CD4-positive, alpha-beta T cell treated with Interleukin-15 for 1 hour (primary cell): ENCODE measurements at regions not wholly inside any gene's neighbourhood (a gene's known extent, or its start where the extent isn't known, plus 50 kb on each side); places are given as distances from the start of the nearest gene placed in this dataset.
"Not testable (repeated sequence)": the region's sequence is repeated elsewhere in the genome, so short reads cannot be mapped to it uniquely, and the experiment has no call there.

Source experiments
- DNase-seq: peaks from one replicate; pipeline ENCODE4 v3.0.0-alpha.2; 2020

DNA sequence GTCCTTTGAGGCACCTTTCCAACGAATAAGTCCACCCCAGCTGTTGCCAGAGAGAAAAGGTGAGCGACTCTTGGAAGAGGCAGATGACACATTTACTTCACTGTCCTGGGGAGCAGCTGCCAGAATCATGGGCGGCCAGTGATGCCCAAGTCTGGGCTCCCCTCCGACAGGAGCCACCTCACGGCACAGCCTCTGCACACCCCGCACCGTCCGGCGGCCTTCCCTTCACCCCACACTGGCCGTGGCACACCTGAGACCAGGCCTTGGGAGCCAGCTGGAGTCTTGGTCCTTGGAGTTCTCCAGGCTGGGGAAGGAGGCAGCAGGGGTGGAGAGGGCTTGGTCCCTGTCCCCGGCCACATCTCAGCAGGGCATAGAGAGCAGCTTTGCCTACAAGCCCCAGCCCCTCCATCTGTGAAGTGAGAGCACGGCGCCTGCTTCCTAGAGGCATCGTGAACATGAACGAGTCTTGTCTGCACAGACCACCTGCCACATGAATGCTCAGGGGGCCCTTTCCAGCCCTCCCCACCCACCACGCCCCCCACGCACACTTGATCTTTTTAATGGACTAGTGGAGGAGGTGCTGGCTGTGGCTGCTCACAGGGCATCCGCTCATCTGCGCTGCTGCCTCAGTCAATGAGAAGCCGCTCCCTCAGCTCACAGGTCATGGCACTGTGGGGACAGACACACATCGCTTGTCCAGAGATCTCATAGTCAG lies 400.2 kb upstream of the MYT1L start:
- no peak for DNase-seq

DNA sequence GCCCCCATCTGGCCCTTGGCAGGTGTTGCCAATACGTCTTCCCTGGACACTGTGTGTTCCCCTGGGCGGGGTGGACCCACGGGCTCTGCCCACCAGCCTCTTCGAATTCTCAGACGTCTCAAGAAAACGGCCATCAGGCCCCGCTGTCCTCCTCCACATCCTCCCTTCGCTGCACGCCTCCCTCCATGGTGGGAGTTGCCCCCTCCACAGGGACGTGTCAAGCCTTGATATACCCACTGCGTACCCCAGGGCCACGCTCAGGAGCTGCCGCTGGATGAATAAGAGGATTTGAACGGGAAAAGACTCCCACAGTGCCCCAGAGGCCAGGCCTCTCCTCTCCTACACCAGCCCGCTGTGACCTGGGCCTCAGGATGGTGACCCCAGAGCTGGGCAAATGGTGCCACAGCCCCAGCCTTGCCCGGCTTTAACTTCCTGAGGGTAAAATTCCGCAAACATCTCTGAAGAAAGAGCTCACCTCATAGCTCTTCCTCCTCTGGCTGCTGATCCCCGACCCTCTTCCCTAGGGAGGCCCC lies 399.3 kb upstream of the MYT1L start:
- DNase-seq, result no peak

DNA sequence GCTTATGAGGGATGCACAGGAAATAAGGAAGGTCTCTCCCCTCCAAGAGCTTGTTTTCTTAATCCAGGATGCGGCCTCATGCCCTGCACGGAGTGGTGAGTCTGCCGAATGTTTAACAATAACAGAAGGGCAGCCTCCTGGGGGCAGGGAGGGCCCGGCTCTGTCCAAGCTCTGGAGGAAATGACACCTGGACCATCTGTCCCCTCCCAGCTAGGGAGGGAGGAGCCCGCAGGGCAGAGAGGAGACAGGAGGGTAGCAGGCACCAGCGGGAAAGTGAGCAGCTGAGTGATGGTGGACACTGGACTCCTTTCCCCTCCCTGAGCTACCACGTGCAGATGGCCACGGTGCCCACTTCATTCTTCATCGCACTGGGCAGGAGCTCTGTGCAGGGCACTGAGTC lies 398.2 kb upstream of the MYT1L start:
- DNase-seq, result no peak

DNA sequence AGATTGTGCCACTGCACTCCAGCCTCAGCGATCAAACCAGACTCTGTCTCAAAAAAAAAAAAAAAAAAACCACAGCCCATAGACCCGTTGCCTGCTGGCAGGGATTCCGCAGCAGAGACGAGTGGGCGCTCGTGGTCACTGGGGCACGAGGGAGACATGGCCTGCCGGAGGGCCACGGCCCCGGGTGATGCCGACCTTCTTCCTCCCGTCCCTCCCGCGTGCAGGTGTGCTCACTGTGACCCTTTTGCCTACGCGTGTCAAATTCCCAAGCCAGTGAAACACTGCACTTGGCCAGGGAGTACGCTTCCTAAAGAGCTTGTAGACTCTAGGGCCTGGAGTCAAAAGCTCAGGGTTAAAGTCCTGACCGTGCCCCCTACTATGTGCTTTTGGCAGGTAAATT lies 397.6 kb upstream of the MYT1L start:
- no peak for DNase-seq

DNA sequence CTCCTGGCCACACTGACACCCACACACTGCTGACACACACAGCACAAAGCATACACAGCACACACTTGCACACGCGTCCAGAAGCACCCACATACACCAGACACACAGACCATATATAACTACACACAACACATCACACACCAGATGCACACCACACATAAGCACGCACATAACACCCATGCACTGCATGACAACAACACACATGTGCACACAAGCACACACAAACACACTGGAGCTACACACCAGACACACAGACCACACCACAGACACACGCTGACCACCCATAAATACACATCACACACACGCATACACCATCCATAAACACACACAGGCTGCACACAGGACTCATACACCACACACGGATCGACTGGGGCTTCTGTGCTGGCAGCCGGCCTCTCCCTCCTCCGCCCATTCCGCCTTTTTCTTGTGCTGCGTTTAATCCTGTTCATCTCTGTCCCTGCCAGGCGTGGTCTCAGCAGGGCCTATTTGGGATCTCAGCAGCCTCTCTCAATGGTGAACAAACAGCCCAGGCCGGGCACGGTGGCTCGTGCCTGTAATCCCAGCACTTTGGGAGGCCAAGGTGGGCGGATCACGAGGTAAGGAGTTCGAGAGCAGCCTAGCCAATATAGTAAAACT lies 396.9 kb upstream of the MYT1L start:
- no peak for DNase-seq

DNA sequence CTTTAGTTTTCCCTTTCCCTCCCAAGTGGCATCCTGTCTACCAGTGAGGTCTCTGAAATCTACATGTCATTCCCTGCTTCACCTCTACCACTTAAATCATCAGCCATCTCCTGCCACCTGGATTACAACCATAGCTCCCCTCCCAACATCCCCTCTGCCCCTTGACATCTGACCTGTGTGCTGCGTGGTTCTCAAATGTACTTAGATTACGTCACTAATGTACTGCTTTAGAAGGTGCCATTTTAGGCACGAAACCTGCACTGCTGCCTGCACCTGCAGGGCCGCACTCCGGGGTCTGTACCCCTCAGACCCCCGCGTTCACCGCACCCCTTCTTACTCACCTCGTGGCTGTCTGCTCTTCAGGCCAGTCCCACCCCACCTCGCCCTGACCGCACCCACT lies 395.1 kb upstream of the MYT1L start:
- no peak for DNase-seq

DNA sequence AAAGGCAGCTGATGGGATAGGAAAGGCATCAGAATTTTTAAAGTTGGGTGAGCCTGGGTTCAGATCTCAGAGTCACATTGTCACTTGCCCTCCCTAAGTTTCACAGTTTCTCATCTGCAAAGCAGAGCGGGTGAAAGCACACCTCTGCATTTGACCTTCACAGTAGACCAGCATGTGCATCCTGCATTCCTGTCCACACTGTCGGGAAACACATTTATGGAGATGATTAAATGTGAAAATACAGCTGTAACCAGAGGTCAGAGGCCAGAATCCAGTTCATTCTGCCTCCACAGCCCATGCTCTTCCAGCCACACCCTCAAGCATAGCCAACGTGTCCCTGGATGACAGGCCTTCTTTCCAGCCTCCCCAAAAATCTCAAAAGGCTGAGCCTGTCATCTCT lies 392.0 kb upstream of the MYT1L start:
- no peak for DNase-seq

DNA sequence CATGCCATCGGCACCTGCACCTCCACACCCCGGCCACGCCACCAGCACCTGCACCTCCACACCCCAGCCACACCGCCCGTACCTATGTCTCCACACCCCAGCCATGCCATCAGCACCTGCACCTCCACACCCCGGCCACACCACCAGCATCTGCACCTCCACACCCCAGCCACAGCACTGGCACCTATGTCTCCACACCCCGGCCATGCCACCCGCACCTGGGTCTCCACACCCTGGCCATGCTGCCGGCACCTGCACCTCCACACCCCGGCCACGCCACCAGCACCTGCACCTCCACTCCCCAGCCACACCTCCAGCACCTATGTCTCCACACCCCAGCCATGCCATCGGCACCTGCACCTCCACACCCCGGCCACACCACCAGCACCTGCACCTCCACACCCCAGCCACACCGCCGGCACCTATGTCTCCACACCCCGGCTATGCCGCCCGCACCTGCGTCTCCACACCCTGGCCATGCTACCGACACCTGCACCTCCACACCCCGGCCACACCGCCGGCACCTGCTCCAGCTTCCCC lies 390.3 kb upstream of the MYT1L start:
- no peak for DNase-seq

DNA sequence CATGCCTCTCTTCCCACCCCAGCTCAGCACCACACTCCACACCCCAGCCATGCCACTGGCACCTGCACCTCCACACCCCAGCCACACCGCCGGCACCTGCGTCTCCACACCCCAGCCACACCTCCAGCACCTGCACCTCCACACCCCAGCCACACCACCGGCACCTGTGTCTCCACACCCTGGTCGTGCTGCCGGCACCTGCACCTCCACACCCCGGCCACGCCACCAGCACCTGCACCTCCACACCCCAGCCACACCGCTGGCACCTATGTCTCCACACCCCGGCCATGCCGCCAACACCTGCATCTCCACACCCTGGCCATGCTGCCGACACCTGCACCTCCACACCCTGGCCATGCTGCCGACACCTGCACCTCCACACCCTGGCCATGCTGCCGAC lies 389.7 kb upstream of the MYT1L start:
- not testable (repeated sequence) for DNase-seq

DNA sequence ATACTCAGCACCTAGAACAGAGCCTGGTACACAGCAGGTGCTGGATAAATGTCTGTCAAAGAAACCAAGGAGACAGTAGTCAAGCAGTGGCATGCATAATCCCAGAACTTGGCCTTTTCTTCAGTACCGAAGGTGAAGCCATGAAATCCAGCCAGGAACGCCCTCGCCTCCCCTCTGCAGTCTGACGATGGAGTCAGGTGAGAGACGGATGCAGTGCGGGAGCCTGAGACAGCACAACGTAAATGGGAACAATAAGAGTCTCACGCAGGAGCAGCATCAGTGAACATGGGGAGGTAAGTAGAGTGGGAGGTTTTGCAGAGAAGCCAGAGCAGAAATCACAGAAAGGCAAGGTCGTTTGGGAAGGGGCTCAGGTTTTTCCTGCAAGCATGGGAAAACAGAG lies 389.3 kb upstream of the MYT1L start:
- no peak for DNase-seq

DNA sequence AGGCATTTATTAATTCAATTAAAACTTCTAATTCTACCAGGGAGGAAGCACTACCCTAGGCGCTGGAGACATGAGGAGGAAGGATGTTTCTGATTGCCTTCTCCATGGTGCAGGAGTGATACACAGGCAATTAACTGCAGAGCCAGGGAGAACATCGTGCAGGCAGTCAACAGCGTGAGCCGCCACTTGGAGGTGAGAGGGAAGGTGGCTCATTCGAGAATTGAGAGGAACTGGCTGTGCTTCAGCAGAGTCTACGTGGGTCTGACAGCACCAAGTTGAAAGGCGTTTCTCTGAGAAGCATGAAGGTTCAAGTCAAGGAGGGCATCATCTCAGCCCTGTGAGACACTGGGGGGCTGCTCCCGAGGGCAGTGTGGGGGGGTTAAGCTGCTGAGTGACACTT lies 388.7 kb upstream of the MYT1L start:
- DNase-seq, result no peak

DNA sequence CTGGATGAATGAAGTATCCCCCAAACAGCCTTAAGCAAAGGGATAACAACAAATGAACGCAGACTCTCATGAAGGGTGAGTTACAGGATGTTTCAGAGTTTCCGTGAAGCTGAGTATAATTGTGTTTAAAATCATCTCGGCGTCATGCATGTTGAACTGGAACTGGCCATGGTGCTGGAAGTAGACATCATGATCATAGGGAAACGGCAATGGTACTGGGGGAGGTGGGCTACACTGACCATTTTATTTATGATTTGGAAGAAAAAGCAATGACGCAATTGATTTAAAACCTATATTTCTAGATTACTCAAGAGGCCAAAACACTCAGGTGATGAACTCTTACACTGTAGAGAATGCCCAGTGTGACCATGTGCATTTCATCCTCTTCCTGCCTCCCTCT lies 387.9 kb upstream of the MYT1L start:
- DNase-seq, result no peak

DNA sequence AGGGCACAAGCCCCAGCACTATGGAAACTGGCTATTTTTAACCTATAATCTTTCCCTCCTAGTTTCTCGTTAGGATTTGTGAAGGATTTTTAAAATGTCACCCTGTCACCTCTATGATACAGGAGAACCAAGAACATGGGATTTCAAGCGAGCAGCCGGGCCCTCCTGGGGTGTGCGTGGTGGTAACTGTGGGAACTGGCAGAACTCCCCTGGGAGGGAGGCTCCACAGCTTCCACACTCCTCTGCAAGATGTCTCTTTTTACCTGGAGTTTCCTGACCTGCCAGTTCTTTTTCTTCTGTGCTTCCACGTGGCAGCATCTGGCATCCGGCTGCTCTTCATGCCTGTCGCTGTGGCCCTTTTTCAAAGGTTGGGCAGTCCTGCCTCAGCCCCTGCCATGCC lies 386.3 kb upstream of the MYT1L start:
- no peak for DNase-seq

DNA sequence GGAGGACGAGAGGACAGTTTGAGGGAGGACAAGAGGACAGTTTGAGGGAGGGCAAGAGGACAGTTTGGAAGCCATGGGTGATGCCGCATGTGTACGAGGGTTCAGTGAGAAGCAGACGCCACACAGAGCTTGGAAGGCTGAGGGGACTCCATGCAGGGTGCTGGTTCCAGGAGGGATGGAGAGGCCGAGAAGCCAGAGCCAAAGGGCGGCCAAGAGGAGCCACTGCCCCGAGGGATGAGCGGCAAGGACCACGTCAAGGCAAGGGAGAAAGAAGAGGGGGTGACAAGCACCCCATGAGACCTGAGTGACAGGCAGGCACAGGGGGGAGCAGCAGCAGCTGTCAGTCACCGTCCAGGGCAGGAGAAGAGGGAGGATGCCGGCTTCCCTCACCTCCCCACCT lies 385.7 kb upstream of the MYT1L start:
- no peak for DNase-seq

DNA sequence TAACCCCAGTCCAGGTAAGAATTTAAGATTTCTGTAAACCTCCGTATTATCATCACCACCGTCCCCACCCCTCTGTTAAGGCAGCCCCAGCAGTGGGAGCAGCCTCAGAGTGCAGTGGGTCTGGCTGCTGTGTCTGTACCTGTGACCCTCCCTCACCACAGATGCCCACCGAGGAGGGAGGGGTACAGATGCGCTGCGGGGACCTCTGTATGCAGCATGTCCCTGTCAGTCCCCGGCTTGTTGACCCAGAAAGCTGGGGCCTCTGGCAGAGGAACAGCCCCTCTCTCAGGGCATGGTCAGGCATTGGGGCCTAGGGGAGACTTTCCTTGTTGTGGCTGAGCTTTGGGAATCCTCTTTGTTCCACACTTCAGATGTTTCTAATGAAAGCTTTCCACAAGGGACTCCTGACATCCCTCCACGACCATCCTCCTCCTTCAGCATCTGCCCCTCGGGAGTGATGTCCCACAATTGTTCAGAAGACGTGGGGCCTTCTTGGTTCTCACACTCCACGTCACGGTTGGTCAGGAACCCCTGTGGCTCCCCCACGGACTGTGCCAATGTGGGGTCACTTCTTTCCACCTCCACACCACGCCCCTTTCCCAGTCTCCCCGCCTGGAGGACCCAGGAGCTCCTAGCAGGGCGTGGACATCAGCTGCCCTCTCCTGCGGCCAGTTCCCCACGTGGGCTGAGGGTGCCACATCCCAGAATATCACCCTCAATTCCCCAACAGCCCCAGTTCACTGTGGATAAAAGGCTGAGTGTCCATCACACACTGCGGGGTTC lies 384.2 kb upstream of the MYT1L start:
- no peak for DNase-seq

DNA sequence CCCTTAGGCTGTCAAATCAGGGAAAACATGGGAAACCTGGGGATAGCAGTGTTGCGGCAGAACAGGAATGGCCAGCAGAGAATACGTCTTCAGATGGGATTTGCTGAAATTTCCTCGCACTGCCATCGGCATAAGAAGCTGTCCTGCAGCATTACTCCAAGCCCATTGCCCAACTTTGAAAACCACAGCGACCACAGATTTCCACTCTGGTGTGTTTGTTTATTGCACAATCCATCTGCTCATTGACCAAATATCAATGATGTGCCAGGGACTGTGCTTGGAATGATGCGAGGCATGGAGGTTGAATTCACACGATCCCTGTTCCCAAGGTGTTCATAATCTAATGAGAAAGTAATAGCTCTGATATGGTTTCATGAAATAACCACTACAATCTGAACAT lies 383.3 kb upstream of the MYT1L start:
- no peak for DNase-seq

DNA sequence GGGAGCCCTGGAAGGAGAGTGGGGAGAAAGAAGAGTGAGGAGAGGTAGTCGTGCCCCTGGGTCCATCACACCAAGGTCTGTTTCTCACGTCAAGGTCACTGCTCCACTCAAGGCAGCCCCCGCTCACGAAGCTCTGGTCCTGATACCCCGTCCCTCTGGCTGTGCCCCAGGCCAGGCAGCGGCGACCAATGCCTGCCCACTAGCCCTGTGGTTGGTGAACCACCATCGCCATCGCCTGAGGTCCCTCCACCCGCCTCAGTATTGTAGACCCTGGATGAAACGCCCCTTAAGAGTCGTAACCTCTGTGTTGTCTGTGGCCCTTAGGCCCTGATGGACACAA lies 378.3 kb upstream of the MYT1L start:
- DNase-seq, result no peak

DNA sequence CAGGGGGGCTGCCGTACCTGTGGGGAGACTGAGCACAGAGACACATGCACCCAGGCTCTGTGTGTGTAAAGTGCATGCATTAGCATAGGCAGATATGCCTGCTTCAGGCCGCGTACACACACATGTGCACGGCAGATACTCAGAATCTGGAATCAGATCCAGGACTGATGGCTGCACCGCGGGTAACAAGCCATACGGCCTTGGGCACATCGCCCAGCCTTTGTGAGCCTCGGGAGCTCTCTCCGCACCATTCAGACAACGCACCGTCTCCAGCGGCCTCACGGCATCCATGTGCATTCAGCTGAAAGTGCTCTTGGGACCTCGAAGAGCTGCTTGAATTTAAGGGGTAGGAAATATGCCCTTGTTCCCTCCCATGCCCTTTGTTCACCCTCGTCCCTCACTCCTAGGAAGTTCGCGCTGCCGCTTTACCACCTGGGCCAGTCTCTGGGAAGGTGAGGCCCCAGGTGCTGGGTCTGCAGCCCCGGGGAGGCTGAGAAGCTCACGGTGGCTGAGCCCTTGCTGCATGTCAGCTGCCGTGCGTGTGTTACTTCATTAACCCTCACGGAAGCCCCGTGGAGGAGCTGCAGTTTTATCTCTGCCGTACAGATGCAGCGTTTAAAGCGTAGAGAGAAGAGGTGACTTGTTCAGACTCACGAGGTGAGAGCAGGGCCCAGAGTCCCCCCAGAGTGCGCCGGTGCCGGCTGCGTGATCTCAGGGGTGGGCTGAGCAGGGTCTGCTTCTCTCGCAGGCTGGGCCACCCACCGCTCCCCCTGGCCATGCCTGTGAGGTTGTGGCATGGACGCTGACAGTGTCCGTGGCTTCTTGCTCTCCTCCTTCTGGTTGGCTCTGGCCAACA lies 377.7 kb upstream of the MYT1L start:
- DNase-seq, result no peak

DNA sequence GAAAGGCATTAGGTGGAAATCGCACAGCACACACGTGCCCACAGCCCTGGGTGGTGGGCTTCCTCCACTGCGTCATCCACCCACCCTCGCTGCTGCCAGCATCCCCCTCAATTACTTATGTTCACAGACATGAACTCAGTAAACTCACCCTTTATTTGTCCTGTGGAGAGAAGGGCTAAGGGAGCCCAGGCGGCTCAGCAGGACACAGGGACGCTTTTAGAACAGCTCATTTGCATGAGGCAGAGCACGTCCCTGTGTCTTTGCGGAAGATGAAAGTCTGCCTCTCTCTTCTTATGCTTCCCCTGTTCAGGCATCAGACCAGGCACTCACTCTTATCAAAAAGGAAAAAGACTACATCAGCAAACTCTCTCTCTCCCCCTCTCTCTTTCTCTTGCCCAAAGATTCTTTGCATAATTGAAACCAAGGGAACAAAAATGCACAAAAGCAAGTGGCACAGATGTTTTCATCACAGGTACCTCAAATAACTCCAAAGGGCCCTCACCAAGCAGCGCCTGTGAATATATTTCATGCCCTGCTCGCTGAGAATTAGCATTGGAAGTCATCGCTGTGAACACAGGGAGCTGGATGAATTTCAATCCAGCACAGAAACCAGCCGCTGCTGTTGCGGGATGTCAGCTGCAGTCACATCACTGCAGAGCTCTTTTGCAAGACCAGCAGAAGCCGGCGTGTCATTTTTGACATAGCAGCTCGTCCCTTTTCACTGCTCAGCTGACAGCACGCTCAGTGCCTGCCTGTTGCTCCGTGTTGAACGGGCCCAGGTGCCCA lies 376.3 kb upstream of the MYT1L start:
- DNase-seq, result no peak

DNA sequence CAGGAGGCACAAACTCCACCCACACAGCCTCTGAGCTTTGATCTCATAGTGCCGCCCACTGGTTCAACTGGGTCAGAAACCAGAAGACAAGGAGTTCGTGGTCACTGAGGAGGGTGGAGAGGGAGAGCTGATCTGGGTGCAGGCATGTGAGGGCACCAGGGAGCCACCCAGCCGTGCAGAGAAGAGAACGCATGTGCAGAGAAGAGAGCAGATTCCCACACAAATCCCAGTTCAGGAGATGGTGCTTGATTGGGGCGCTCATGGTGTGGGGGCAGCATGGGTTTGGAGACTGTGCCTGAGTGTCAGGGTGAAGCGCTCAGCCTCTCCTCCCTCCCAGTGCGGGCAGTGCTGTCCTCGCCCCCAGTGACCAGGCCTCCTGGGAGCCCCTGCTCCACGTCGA lies 375.2 kb upstream of the MYT1L start:
- no peak for DNase-seq

DNA sequence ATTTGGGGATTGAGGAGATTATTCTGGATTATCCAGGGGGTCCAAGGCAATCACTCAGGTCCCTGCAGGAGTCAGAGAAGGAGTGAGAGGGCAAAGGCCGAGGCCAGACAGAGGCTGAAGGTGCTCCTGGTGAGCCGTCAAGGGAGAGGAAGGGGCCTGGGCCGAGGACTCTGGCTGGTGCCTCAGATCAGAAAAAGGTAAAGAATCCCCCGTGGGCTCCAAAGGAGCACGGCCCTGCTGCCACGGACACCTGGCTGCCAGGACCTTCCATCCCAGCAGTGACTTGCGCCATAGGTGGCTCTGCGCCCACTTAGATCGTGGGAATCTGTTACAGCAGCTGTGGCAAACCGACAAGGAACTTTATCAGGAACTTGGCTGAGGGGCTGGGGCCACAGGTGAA lies 374.8 kb upstream of the MYT1L start:
- DNase-seq, result no peak
